Naive thymus-derived CD8-positive, alpha-beta T cell (primary cell): ENCODE measurements at regions not wholly inside any gene's neighbourhood (a gene's known extent, or its start where the extent isn't known, plus 50 kb on each side); places are given as distances from the start of the nearest gene placed in this dataset.

Experiments used
- ATAC-seq, 2 donors: fragments of 150-1000 bp; cut with Tn5 transposase in 1 of 2; sonication (Bioruptor Pico), chemical (Tn5 transposase) in 1 of 2; 1 replicate in 1 of 2; 2 replicates in 1 of 2; pipeline ENCODE4 v1.10.0; 2021; ENCODE audit warnings: mild to moderate bottlenecking in 2 of 2, moderate library complexity in 2 of 2
- POLR2A ChIA-PET: fragments of 350-600 bp; sonication (Branson Sonifier 250); formaldehyde crosslinking; loops from one replicate; lab custom pipeline; 2021; ENCODE audit warnings: antibody characterized with exemption; lab: Charles Lee
- DNase-seq, 10 donors: peaks; one replicate each; pipeline versions ENCODE4 v3.0.0 to v3.0.0-alpha.2; 2020 to 2022
- H3K27ac Mint-ChIP-seq, 10 donors: one replicate each; pipeline ENCODE4 v1.8.0; 2020 to 2022; ENCODE audit warnings: mild to moderate bottlenecking in 10 of 10, mixed read lengths in 10 of 10, moderate library complexity in 4 of 10, inconsistent platforms in 1 of 10
- H3K27me3 Mint-ChIP-seq, 5 donors: one replicate each; pipeline ENCODE4 v1.8.0; 2021 to 2022; ENCODE audit warnings: mixed read lengths in 5 of 5
- H3K36me3 Mint-ChIP-seq, 3 donors: one replicate each; pipeline ENCODE4 v1.8.0; 2020 to 2022; ENCODE audit warnings: mixed read lengths in 3 of 3, mild to moderate bottlenecking in 2 of 3, inconsistent platforms in 1 of 3
- H3K4me1 Mint-ChIP-seq, 4 donors: one replicate each; pipeline ENCODE4 v1.8.0; 2021 to 2022; ENCODE audit warnings: mixed read lengths in 4 of 4
- H3K4me3 Mint-ChIP-seq, 10 donors: one replicate each; pipeline ENCODE4 v1.8.0; 2020 to 2022; ENCODE audit warnings: mild to moderate bottlenecking in 10 of 10, mixed read lengths in 10 of 10, moderate library complexity in 6 of 10, inconsistent platforms in 1 of 10
- H3K9me3 Mint-ChIP-seq, 9 donors: one replicate each; pipeline ENCODE4 v1.8.0; 2020 to 2022; ENCODE audit warnings: mixed read lengths in 9 of 9, mild to moderate bottlenecking in 3 of 9, inconsistent platforms in 1 of 9, moderate library complexity in 1 of 9

DNA sequence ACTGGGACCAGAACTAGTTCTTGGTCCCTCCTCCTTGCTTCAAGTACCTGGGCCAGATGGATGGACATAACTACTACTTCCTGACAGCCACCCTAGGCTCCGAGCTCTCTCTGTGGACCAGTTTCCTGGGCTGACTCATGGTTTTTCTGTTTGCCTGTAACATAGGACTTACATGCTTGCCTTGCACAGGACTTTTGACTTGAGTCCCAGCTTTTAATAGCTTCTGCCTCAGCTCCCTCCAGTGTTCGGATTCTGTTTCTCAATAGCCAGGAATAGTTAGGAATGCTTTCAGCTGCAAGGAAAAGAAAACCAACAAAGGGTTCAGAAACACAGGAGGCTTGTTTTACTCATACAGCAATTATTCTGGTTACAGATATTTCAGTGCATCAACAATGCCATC, 405.9 kb downstream of the ZNF536 start:
- Mint-ChIP-seq H3K4me1 (no peaks in the 10 kb centered on the region), H3K36me3 (peaks cover 0 to 8% (median 0%) of the 10 kb centered on the region in 3 donors), H3K27me3 (peaks cover 6 to 33% (median 24%) of the 10 kb centered on the region in 5 donors), H3K27ac (no peak overlapping the region), H3K4me3 (no peak overlapping the region), H3K9me3 (peaks cover 0 to 14% (median 4%) of the 10 kb centered on the region in 9 donors)
- ATAC-seq (no peak), DNase-seq (no peak)
- POLR2A ChIA-PET: no interaction called here

DNA sequence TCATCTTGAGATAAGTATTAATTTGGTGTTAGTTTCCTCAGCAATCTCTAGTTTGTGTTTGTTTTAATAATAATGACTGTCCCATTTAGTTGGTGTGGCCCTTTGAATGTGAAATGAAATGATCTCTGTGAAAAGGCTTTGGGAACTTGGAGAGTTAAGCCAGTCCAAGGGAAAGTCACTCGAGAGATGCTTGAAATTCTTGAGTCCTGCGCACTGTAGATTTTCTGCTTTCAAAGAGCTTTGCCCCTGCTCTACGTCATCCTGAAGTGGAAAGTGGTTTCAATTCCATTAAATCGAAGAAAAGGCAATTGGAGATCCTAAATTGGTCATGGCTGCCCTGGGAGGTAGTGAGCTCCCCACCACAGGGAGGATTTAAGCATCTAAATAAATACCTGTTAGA, 403.8 kb downstream of the ZNF536 start:
- no peak overlapping the region for H3K4me3 Mint-ChIP-seq
- H3K27me3 Mint-ChIP-seq: peaks cover 6 to 26% (median 17%) of the 10 kb centered on the region in 5 donors
- POLR2A ChIA-PET: no interaction called here
- no peak for DNase-seq
- peaks cover 0 to 13% (median 0%) of the 10 kb centered on the region in 3 donors for H3K36me3 Mint-ChIP-seq
- H3K4me1 Mint-ChIP-seq: no peaks in the 10 kb centered on the region
- no peak for ATAC-seq
- H3K27ac Mint-ChIP-seq: no peak overlapping the region
- H3K9me3 Mint-ChIP-seq: peaks cover 3 to 35% (median 11%) of the 10 kb centered on the region in 9 donors

DNA sequence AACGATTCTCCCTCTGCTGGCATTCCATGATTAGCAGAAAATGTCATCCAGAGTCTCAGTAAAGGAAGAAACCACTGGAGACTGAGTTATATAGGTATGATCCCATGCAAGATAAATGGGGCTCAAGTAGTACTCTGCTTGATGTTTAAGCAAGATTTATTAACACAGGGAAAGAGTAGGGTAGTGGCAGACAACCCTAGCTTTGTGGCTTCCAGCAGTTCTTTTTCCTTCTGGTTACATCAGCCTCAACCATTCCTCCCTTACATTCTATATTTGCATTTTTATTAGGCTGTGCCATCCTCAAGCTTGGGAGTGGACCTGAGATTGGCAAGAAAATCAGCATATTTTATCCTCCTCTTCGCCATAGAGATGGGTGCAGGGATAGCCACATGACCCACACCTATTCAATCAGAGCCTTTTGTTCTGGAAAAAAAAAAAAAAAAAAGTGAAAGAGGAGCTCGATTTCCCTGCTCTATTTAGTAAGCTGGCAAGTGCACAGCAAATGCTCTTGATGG, 402.1 kb downstream of the ZNF536 start:
- POLR2A ChIA-PET: no interaction called here
- no peak overlapping the region for H3K4me3 Mint-ChIP-seq
- no peak overlapping the region for H3K27ac Mint-ChIP-seq
- H3K9me3 Mint-ChIP-seq: peaks cover 3 to 44% (median 15%) of the 10 kb centered on the region in 9 donors
- ATAC-seq (no peak), DNase-seq (no peak)
- peaks cover 6 to 25% (median 10%) of the 10 kb centered on the region in 5 donors for H3K27me3 Mint-ChIP-seq
- no peaks in the 10 kb centered on the region for H3K4me1 Mint-ChIP-seq
- H3K36me3 Mint-ChIP-seq: peaks cover 0 to 14% (median 0%) of the 10 kb centered on the region in 3 donors

DNA sequence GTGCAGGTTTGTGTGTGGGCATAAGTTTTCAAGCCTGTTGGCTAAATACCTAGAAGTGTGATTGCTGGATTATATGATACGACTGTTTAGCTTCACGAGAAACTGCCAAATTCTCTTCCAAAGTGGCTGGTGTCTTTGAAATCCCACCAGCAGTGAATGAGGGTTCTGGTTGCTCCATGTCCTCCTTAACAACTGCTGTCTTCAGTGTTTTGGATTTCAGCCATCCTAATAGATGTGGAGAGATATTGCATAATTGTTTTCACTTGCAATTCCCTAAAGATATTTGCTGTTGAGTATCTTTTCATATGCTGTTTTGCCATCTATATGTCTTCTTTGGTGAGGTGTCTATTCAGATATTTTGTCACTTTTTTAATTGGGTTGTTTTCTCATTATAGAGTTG, 390.5 kb downstream of the ZNF536 start:
- no peak overlapping the region for H3K4me3 Mint-ChIP-seq
- peaks cover 0 to 10% (median 5%) of the 10 kb centered on the region in 5 donors for H3K27me3 Mint-ChIP-seq
- no peak for DNase-seq
- peaks cover 0 to 8% (median 3%) of the 10 kb centered on the region in 9 donors for H3K9me3 Mint-ChIP-seq
- H3K4me1 Mint-ChIP-seq: no peaks in the 10 kb centered on the region
- no peak overlapping the region for H3K27ac Mint-ChIP-seq
- no peak for ATAC-seq
- POLR2A ChIA-PET: no interaction called here
- no peaks in the 10 kb centered on the region for H3K36me3 Mint-ChIP-seq

DNA sequence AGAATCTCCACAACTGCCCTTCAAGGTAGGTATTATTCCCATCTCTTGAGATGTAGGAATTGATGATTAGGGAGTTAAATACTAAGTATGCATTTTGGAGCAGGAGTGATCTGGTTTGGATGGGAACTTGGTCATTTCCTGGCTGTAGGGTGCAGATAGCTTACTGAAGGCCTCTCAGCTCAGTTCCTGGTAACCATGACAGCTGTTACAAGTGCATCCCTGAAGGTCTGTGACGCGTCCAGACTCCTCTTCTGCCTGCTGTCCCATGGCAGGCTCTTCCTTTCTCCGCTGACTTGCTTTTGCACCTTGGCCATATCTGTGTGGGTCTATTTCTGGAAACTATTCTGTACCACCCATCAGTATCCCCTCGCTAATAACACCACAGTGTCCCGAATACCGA, 387.8 kb downstream of the ZNF536 start:
- no peak for DNase-seq
- no peak overlapping the region for H3K4me3 Mint-ChIP-seq
- no peak for ATAC-seq
- no peak overlapping the region for H3K27ac Mint-ChIP-seq
- peaks cover 0 to 7% (median 2%) of the 10 kb centered on the region in 5 donors for H3K27me3 Mint-ChIP-seq
- peaks cover 0 to 4% (median 0%) of the 10 kb centered on the region in 9 donors for H3K9me3 Mint-ChIP-seq
- POLR2A ChIA-PET: no interaction called here
- H3K36me3 Mint-ChIP-seq: no peaks in the 10 kb centered on the region
- H3K4me1 Mint-ChIP-seq: no peaks in the 10 kb centered on the region

DNA sequence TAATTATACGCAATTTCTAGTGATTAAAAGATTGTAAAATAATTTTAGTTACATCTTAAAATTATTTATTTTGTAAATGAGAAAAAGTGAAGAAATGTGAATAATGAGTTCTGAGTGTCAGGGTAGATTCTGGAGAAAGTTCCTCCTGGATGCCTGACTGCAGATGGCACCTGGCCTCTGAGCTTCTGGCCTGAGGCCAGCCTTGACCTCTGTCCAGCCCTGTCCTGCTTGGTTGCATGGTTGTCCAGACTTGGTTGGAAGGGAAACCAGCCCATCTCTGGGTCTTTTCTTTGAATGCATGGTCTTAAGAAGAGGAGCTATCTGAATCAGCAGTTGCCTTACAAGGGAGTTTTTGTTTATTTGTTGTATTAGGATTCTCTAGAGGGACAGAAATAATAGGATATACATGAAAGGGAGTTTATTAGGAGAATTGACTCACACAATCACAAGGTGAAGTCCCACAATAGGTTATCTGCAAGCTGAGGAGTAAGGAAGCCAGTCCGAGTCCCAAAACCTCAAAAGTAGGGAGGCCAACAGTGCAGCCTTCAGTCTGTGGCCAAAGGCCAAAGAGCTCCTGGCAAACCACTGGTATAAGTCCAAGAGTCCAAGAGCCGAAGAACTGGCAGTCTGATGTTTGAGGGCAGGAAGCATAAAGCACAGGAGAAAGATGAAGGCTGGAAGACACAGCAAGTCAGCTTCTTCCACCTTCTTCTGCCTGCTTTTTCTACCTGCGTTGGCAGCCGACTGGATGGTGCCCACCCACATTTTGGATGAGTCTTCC, 385.8 kb downstream of the ZNF536 start:
- Mint-ChIP-seq H3K4me1 (no peaks in the 10 kb centered on the region), H3K4me3 (no peak overlapping the region), H3K27me3 (peaks cover 0 to 7% (median 1%) of the 10 kb centered on the region in 5 donors), H3K36me3 (no peaks in the 10 kb centered on the region), H3K27ac (no peak overlapping the region), H3K9me3 (peaks cover 0 to 3% (median 0%) of the 10 kb centered on the region in 9 donors)
- DNase-seq (no peak), ATAC-seq (no peak)
- POLR2A ChIA-PET: no interaction called here

DNA sequence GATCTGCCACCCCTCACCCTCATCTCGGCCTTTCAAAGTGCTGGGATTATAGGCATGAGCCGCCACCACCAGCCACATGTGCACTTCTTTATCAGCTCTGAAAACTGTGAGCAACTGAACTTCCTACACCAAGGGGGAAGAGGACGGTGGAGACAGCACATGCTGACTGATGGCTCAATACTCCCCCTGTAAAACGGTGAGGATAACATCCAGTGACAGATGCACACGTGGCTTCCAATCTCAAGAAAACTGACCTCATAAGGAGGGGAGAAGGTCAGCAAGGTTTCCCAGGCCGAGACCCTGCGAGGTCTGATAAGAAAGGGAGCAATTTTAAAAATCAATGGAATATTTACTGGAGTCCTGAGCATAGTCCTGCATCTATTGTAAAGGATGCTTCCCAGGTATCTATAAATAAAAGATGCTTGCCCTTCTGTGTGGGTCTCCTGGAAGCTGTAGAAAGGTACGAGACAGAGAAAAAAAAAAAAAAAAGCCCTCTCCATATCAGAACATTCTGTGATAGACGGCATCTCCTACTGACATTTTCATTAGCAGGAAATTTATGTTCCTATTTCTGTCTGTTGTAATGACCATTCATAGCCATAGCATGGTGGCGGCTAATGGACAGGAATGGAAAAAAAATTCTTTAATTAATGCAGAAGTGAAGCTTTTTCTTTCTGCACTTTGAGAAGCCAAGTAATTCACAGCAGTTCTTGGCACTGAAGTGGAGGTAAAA, 385.1 kb downstream of the ZNF536 start:
- POLR2A ChIA-PET: no interaction called here
- no peak overlapping the region for H3K4me3 Mint-ChIP-seq
- DNase-seq (no peak), ATAC-seq (no peak)
- H3K27ac Mint-ChIP-seq: no peak overlapping the region
- peaks cover 0 to 14% (median 1%) of the 10 kb centered on the region in 5 donors for H3K27me3 Mint-ChIP-seq
- H3K9me3 Mint-ChIP-seq: peaks cover 0 to 3% (median 0%) of the 10 kb centered on the region in 9 donors
- no peaks in the 10 kb centered on the region for H3K4me1 Mint-ChIP-seq
- no peaks in the 10 kb centered on the region for H3K36me3 Mint-ChIP-seq

DNA sequence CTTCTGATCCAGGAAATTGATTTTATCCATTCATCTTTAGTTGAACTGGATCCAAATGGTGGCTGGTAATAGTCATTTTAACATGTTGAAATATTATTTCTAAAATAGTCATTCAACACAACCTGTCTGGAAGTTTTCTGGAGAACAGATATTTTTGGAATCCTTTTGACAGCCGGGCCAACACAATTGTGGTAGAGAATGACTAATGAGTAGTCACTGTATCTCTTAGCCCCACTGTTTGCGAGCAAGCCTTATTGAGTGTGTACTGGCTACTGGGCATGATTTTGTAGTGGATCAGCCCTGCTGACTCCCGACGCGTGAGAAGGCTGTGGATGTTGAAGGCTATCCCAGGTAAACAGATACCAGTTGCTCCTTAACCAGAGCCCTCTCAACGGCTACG, 383.4 kb downstream of the ZNF536 start:
- peaks cover 0 to 5% (median 0%) of the 10 kb centered on the region in 3 donors for H3K36me3 Mint-ChIP-seq
- POLR2A ChIA-PET: no interaction called here
- no peak for ATAC-seq
- H3K4me3 Mint-ChIP-seq: no peak overlapping the region
- H3K27me3 Mint-ChIP-seq: peaks cover 0 to 20% (median 2%) of the 10 kb centered on the region in 5 donors
- no peak for DNase-seq
- H3K27ac Mint-ChIP-seq: no peak overlapping the region
- no peaks in the 10 kb centered on the region for H3K4me1 Mint-ChIP-seq
- peaks cover 0 to 13% (median 3%) of the 10 kb centered on the region in 9 donors for H3K9me3 Mint-ChIP-seq

DNA sequence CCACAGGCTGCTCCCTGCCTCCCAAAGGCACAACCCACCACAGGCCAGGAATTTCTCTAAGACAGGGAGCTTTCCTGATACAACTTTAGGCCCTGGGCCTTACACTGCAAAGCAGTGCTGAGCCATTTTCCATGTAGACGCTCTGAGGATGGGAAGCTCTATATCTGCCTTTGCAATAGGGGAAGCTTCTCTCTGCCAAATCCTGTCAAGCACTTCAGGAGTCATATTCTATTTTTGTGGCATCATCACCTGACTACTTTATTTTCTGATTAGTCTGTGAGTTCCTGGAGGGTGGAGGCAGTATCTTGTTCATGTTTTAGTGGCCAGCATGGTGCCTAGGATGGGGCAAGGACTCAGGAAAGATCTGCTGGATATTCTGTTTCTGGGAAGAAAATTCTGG, 382.0 kb downstream of the ZNF536 start:
- Mint-ChIP-seq H3K36me3 (peaks cover 0 to 14% (median 0%) of the 10 kb centered on the region in 3 donors), H3K27me3 (peaks cover 0 to 20% (median 2%) of the 10 kb centered on the region in 5 donors), H3K4me1 (no peaks in the 10 kb centered on the region), H3K27ac (no peak overlapping the region), H3K9me3 (peaks cover 8 to 27% (median 13%) of the 10 kb centered on the region in 9 donors), H3K4me3 (no peak overlapping the region)
- DNase-seq (no peak), ATAC-seq (no peak)
- POLR2A ChIA-PET: no interaction called here

DNA sequence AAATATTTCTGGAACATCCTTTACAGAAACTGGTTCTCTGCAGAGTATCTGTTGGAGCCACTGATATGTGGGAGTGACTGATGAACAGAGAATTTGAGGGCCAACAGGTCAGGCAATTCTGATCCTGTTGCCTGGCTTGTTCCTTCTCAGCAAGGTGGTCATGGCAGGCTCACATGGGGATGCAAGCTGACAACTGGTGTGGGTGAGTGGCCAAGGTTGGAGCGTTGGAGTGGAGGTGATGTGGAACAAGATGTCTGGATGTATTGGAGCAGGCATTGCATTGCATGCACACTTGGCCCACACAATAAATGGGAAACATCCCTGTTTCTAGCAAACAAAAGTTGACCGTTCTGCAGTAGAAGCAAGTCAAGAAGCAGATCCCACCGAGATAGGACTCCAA, 380.7 kb downstream of the ZNF536 start:
- Mint-ChIP-seq H3K9me3 (peaks cover 8 to 32% (median 13%) of the 10 kb centered on the region in 9 donors), H3K27me3 (peaks cover 0 to 20% (median 2%) of the 10 kb centered on the region in 5 donors), H3K4me3 (no peak overlapping the region), H3K36me3 (peaks cover 0 to 14% (median 0%) of the 10 kb centered on the region in 3 donors), H3K4me1 (no peaks in the 10 kb centered on the region), H3K27ac (no peak overlapping the region)
- ATAC-seq (no peak), DNase-seq (no peak)
- POLR2A ChIA-PET: no interaction called here

DNA sequence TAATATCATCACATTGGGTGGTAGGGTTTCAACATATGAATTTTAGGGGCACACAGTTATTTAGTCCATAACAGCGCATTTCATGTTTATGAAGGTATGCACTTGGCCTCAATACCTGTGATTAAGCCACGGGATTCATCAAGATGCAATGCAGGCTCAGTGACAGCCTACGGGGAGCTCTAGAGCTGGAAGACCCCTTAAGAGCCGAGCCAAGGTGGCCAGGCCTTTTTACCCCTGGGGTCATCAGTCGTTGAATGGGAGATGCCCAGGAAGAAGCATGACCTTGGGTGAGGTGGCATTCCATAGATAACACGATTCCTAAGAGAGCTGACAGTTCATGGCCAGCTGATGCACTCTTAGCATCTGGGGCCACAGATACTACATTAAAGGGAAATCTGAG, 380.0 kb downstream of the ZNF536 start:
- Mint-ChIP-seq H3K36me3 (peaks cover 0 to 14% (median 0%) of the 10 kb centered on the region in 3 donors), H3K27ac (no peak overlapping the region), H3K9me3 (peaks cover 8 to 32% (median 13%) of the 10 kb centered on the region in 9 donors), H3K4me3 (no peak overlapping the region), H3K27me3 (peaks cover 0 to 20% (median 2%) of the 10 kb centered on the region in 5 donors), H3K4me1 (no peaks in the 10 kb centered on the region)
- DNase-seq: no peak
- no peak for ATAC-seq
- POLR2A ChIA-PET: no interaction called here

DNA sequence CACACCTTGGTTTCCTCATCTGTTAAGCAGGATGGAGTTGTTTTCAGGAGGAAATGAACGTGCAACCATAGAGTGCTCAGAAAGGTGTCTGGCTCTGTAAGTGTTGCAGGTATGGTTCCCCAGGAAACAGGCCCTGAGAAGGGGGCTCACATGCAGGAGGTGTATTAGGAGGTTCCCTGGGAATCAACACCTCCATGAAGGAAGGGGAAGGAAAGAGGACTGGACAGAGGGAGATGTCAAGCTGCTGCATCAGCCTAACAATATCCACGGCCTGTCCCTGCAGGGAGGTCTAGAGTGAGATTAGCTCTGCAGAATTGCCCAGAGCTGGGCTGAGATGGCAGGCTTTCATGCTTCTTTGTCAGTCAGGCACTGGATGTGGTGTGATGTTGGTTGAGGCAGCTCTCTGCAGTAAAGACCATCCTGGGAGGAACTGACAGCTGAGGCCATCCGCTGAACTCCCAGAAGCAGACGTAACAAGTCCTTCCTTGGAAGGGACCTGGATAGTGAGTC, 373.3 kb downstream of the ZNF536 start:
- ATAC-seq (no peak), DNase-seq (no peak)
- no peak overlapping the region for H3K27ac Mint-ChIP-seq
- POLR2A ChIA-PET: no interaction called here
- peaks cover 0 to 9% (median 0%) of the 10 kb centered on the region in 3 donors for H3K36me3 Mint-ChIP-seq
- peaks cover 1 to 31% (median 6%) of the 10 kb centered on the region in 5 donors for H3K27me3 Mint-ChIP-seq
- H3K4me1 Mint-ChIP-seq: no peaks in the 10 kb centered on the region
- peaks cover 4 to 23% (median 7%) of the 10 kb centered on the region in 9 donors for H3K9me3 Mint-ChIP-seq
- no peak overlapping the region for H3K4me3 Mint-ChIP-seq
